HG02759 (cell line): ENCODE measurements at regions not wholly inside any gene's neighbourhood (a gene's known extent, or its start where the extent isn't known, plus 50 kb on each side); places are given as distances from the start of the nearest gene placed in this dataset.
"Not testable (repeated sequence)": the region's sequence is repeated elsewhere in the genome, so short reads cannot be mapped to it uniquely, and the experiment has no call there.

Experiments used
- ATAC-seq: cut with Tn5 transposase; IDR thresholded peaks from one replicate; pipeline ENCODE4 v1.9.1; 2021; ENCODE audit warnings: mild to moderate bottlenecking, moderate library complexity; ENCODE audit not compliant: unreplicated experiment

GRCh38 chr7:15143936-15144335, 241.4 kb upstream of the DGKB start:
- ATAC-seq: no peak

GRCh38 chr7:15143121-15143520, 240.6 kb upstream of the DGKB start:
- ATAC-seq: no peak

GRCh38 chr7:15140431-15140830, 237.9 kb upstream of the DGKB start:
- no peak for ATAC-seq

GRCh38 chr7:15131661-15132060, 229.1 kb upstream of the DGKB start:
- no peak for ATAC-seq

- ATAC-seq: no peak
Observed at GRCh38 chr7:15130666-15131541, 228.4 kb upstream of the DGKB start.

- no peak for ATAC-seq
Observed at GRCh38 chr7:15128716-15129115, 226.2 kb upstream of the DGKB start.

GRCh38 chr7:15126653-15127052, 224.1 kb upstream of the DGKB start:
- ATAC-seq: not testable (repeated sequence)

- ATAC-seq: no peak
Observed at GRCh38 chr7:15123901-15124300, 221.3 kb upstream of the DGKB start.

GRCh38 chr7:15113752-15114151, 211.2 kb upstream of the DGKB start:
- ATAC-seq: no peak

GRCh38 chr7:15105711-15106110, 203.2 kb upstream of the DGKB start:
- no peak for ATAC-seq

GRCh38 chr7:15104411-15105092, 202.0 kb upstream of the DGKB start:
- ATAC-seq: no peak

GRCh38 chr7:15099074-15099473, 196.5 kb upstream of the DGKB start:
- no peak for ATAC-seq

- ATAC-seq: no peak
Observed at GRCh38 chr7:15096853-15097252, 194.3 kb upstream of the DGKB start.

GRCh38 chr7:15094989-15095388, 192.4 kb upstream of the DGKB start:
- no peak for ATAC-seq

- no peak for ATAC-seq
Observed at GRCh38 chr7:15087771-15088170, 185.2 kb upstream of the DGKB start.

GRCh38 chr7:15086862-15087261, 184.3 kb upstream of the DGKB start:
- no peak for ATAC-seq

- ATAC-seq: no peak
Observed at GRCh38 chr7:15086131-15086611, 183.6 kb upstream of the DGKB start.

GRCh38 chr7:15085366-15085765, 182.8 kb upstream of the DGKB start:
- no peak for ATAC-seq

GRCh38 chr7:15084368-15084767, 181.8 kb upstream of the DGKB start:
- no peak for ATAC-seq

GRCh38 chr7:15081891-15082290, 179.3 kb upstream of the DGKB start:
- ATAC-seq: no peak

- ATAC-seq: no peak
Observed at GRCh38 chr7:15073301-15073700, 170.8 kb upstream of the DGKB start.

- ATAC-seq: no peak
Observed at GRCh38 chr7:15068324-15068723, 165.8 kb upstream of the DGKB start.
